ENCODE measurements at regions not wholly inside any gene's neighbourhood (a gene's known extent, or its start where the extent isn't known, plus 50 kb on each side); places are given as distances from the start of the nearest gene placed in this dataset.

DNA sequence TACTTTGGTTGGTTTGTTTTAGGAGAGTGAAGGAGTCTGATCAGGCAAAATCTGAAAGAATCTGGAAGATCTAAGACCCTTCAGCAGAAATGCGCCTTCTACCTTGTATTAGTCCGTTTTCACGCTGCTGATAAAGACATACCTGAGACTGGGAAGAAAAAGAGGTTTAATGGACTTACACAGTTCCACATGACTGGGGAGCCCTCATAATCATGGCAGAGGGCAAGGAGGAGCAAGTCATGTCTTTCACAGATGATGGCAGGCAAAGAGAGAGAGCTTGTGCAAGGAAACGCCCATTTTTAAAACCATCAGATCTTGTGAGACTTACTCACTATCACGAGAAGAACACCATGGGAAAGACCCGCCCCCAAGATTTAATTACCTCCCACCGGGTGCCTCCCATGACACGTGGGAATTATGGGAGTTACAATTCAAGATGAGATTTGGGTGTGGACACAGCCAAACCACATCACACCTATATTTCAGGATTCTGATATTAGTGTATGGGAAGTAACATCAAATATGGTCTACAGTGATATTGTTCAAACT is 99.3 kb downstream of the GLUL start:
- Mint-ChIP-seq H3K9me3 (peaks cover 0 to 4% (median 0%) of the 10 kb centered on the region in 7 donors), H3K27me3 (peaks cover 5% of the 10 kb centered on the region), H3K36me3 (no peaks in the 10 kb centered on the region), H3K27ac (no peak overlapping the region), H3K4me1 (peaks cover 0 to 5% (median 1%) of the 10 kb centered on the region in 4 donors), H3K4me3 (no peak overlapping the region)
- DNase-seq (no peak), ATAC-seq (ENCODE audit: low read depth in 2 of 2) (no peak)
- Histone ChIP-seq H3K9me3 (ENCODE audit: control insufficient read depth in 2 of 2, low read length in 2 of 2) (no peaks in the 10 kb centered on the region), H3K27me3 (ENCODE audit: control insufficient read depth, insufficient read depth, low read length) (no peaks in the 10 kb centered on the region), H3K27ac (ENCODE audit: insufficient read depth, low read length, poor library complexity, severe bottlenecking) (no peak overlapping the region), H3K4me1 (ENCODE audit: control insufficient read depth, insufficient read depth, low read length, poor library complexity, severe bottlenecking) (no peaks in the 10 kb centered on the region), H3K36me3 (ENCODE audit: control insufficient read depth, insufficient read depth, low read length) (no peaks in the 10 kb centered on the region), H3K4me3 (ENCODE audit: low read depth, low read length) (no peak overlapping the region)

DNA sequence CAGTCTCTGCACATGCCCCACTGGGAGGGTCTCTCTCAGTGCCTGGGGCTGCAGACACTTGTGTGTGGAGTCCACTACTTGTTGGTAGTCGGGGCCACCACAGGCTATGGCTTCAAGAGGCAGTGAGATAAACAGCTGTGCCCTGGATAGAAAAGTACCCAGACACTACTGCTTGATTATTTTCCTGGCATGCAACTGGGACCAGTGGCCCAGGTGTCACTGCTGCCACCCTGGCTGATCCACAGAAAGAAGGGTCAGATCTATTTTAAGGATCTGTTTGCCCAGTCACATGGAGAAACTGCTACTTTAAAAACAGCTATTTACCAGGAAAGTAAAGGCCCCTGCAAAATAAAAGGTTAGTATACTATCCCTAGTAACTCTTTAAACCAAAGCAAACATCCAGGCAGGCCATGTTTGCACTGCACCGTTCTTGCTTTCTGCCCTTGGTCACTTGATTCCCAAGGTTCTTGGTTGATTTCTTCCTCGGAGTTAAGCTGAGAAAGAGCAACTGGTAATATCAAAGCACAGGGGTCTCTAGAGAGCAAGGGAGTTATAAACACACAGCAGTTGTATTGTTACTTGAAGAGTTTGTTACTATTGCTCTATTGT is 99.9 kb downstream of the GLUL start:
- ATAC-seq (ENCODE audit: low read depth in 2 of 2) (no peak), DNase-seq (no peak)
- Mint-ChIP-seq H3K4me3 (no peak overlapping the region), H3K36me3 (no peaks in the 10 kb centered on the region), H3K4me1 (peaks cover 0 to 5% (median 1%) of the 10 kb centered on the region in 4 donors), H3K9me3 (peaks cover 0 to 4% (median 0%) of the 10 kb centered on the region in 7 donors), H3K27me3 (peaks cover 5% of the 10 kb centered on the region), H3K27ac (no peak overlapping the region)
- no peak overlapping the region for H3K4me3 ChIP-seq (ENCODE audit: low read depth, low read length)
- no peaks in the 10 kb centered on the region for H3K36me3 ChIP-seq (ENCODE audit: control insufficient read depth, insufficient read depth, low read length)
- no peaks in the 10 kb centered on the region for H3K4me1 ChIP-seq (ENCODE audit: control insufficient read depth, insufficient read depth, low read length, poor library complexity, severe bottlenecking)
- H3K27ac ChIP-seq (ENCODE audit: insufficient read depth, low read length, poor library complexity, severe bottlenecking) = no peak overlapping the region
- H3K9me3 ChIP-seq (ENCODE audit: control insufficient read depth in 2 of 2, low read length in 2 of 2) = no peaks in the 10 kb centered on the region
- no peaks in the 10 kb centered on the region for H3K27me3 ChIP-seq (ENCODE audit: control insufficient read depth, insufficient read depth, low read length)

DNA sequence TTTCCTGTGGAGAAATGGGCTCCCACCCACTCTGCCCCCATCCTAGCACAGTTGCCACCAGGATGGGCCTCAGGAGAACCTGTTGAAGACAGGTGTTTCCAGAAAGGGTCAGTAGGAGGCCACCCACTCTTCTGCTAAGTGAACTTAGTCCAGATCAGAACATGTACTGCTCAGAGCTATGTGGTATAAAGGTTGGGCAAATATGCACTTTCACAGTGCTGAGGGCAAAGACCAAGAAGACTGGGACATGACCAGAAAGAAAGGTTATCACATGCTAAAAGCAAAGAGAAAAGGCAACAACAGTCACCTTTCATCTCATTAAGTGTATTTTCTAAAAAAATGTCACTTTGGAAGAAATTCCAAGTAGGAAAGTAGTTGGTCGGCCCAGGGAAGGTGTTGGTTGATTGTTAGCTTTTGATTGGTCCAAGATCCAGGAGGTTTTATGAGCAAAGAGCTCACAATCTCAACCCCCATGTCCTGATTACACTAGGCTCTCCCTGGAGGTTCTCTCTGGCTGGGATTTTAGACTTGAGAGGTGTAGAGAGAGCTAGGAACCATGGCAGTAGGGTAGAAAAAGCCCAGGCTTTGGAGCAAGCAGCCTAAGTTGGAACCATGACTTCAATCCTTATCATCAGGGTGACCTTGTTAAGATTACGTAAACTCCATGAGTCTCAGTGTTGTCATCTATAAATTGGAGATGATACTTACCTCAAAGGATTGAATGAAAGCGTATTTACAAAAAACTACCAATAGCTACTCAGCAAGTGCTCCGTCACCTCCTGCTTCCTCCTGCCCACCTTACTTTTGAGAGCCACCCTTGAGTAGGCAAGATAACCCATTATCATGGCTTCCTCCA is 102.6 kb downstream of the GLUL start:
- Mint-ChIP-seq H3K27ac (no peak overlapping the region), H3K27me3 (peaks cover 5% of the 10 kb centered on the region), H3K4me3 (no peak overlapping the region), H3K36me3 (peaks cover 4% of the 10 kb centered on the region), H3K9me3 (peaks cover 0 to 3% (median 0%) of the 10 kb centered on the region in 7 donors), H3K4me1 (peaks cover 0 to 2% (median 0%) of the 10 kb centered on the region in 4 donors)
- H3K9me3 ChIP-seq (ENCODE audit: control insufficient read depth in 2 of 2, low read length in 2 of 2) = no peaks in the 10 kb centered on the region
- H3K27me3 ChIP-seq (ENCODE audit: control insufficient read depth, insufficient read depth, low read length) = no peaks in the 10 kb centered on the region
- no peak overlapping the region for H3K4me3 ChIP-seq (ENCODE audit: low read depth, low read length)
- H3K36me3 ChIP-seq (ENCODE audit: control insufficient read depth, insufficient read depth, low read length) = no peaks in the 10 kb centered on the region
- H3K27ac ChIP-seq (ENCODE audit: insufficient read depth, low read length, poor library complexity, severe bottlenecking) = no peak overlapping the region
- no peaks in the 10 kb centered on the region for H3K4me1 ChIP-seq (ENCODE audit: control insufficient read depth, insufficient read depth, low read length, poor library complexity, severe bottlenecking)
- no peak for DNase-seq
- ATAC-seq (ENCODE audit: low read depth in 2 of 2) = no peak

DNA sequence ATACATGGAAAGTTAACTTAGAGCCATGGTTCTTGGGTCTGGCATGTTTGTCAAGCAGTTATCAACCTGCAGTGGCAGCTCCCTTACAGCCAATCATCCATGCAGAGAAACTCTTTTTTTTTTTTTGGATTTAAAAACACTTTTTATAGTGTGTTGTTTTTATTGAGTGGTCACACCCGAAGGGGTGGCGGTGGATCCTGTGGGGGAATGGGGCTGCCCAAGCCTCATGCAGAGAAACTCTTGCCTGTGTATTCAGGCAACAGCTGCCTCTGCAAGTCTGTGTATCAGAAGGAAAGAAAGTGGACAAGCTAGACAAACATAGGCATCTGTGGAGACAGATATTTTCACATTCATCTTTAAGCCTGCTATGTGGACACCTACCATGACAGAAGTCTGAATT is 104.8 kb downstream of the GLUL start:
- H3K36me3 Mint-ChIP-seq = peaks cover 4% of the 10 kb centered on the region
- H3K27ac Mint-ChIP-seq = no peak overlapping the region
- no peak overlapping the region for H3K27ac ChIP-seq (ENCODE audit: insufficient read depth, low read length, poor library complexity, severe bottlenecking)
- H3K4me1 ChIP-seq (ENCODE audit: control insufficient read depth, insufficient read depth, low read length, poor library complexity, severe bottlenecking) = no peaks in the 10 kb centered on the region
- no peak for DNase-seq
- no peaks in the 10 kb centered on the region for H3K27me3 Mint-ChIP-seq
- no peak overlapping the region for H3K4me3 Mint-ChIP-seq
- peaks cover 0 to 5% (median 0%) of the 10 kb centered on the region in 4 donors for H3K4me1 Mint-ChIP-seq
- H3K4me3 ChIP-seq (ENCODE audit: low read depth, low read length) = no peak overlapping the region
- H3K9me3 Mint-ChIP-seq = peaks cover 0 to 1% (median 0%) of the 10 kb centered on the region in 7 donors
- no peak for ATAC-seq (ENCODE audit: low read depth in 2 of 2)
- H3K9me3 ChIP-seq (ENCODE audit: control insufficient read depth in 2 of 2, low read length in 2 of 2) = no peaks in the 10 kb centered on the region
- no peaks in the 10 kb centered on the region for H3K27me3 ChIP-seq (ENCODE audit: control insufficient read depth, insufficient read depth, low read length)
- H3K36me3 ChIP-seq (ENCODE audit: control insufficient read depth, insufficient read depth, low read length) = no peaks in the 10 kb centered on the region

DNA sequence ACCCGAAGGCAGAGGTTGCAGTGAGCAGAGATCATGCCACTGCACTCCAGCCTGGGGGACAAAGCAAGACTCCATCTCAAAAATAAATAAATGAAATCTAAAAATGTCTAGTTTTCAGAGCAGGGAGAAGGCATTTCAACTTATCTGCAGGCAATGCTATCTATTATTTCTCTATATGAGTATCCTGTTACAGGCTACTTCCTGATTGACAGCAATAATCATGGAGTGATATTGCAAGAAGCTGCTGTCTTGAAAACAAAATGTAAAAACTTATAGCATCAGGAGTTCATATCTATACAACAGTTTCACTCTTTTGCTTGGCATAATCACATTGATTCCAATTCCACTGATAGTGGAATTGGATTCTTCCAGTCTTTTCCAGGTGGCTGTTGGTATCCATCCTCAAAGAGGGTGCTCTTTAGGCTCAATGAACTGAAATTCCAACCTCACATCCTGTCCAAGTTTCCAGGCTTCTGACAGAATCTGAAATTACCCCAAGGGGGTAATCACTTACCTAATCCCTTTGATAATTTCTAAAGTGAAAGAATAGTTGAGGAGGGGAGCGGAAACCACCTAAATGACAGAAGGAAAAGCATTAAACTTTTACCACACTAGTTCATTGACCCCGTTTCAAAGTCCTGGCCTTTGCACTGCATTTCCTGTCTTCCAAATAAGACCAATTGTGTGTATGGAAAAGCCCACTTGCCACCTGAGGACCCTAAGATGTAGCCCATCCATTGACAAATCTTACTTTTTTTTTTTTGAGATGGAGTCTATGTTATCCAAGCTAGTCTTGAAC is 107.6 kb downstream of the GLUL start:
- Mint-ChIP-seq H3K36me3 (peaks cover 4% of the 10 kb centered on the region), H3K27me3 (no peaks in the 10 kb centered on the region), H3K27ac (no peak overlapping the region), H3K9me3 (no peaks in the 10 kb centered on the region), H3K4me3 (no peak overlapping the region), H3K4me1 (peaks cover 0 to 5% (median 0%) of the 10 kb centered on the region in 4 donors)
- Histone ChIP-seq H3K27me3 (ENCODE audit: control insufficient read depth, insufficient read depth, low read length) (no peaks in the 10 kb centered on the region), H3K9me3 (ENCODE audit: control insufficient read depth in 2 of 2, low read length in 2 of 2) (no peaks in the 10 kb centered on the region), H3K4me3 (ENCODE audit: low read depth, low read length) (no peak overlapping the region), H3K27ac (ENCODE audit: insufficient read depth, low read length, poor library complexity, severe bottlenecking) (no peak overlapping the region), H3K36me3 (ENCODE audit: control insufficient read depth, insufficient read depth, low read length) (no peaks in the 10 kb centered on the region), H3K4me1 (ENCODE audit: control insufficient read depth, insufficient read depth, low read length, poor library complexity, severe bottlenecking) (no peaks in the 10 kb centered on the region)
- no peak for ATAC-seq (ENCODE audit: low read depth in 2 of 2)
- DNase-seq = no peak

DNA sequence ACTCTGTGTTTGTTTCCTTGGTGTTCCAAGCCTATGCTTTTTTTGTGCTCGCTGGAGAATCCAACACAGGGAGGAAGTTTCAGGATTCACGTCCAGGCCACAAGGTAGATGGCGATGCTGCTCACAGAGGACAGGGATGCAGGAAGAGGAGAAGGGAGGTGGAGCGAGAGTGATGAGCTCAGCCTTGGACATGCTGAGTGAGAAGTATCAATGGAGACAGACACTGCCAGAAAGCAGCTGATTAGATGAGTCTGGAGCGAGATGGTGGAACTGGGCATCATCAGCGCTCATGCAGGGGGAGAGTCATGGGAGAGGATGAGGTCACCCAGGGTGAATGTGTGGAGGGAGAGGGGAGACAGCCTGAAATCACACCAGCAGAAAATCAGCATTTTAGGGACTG is 110.0 kb downstream of the GLUL start:
- no peak overlapping the region for H3K4me3 Mint-ChIP-seq
- no peaks in the 10 kb centered on the region for H3K27me3 Mint-ChIP-seq
- peak overlapping the region in 2 of 3 donors; percentile 6 to 56 for H3K27ac Mint-ChIP-seq
- Histone ChIP-seq H3K27ac (ENCODE audit: insufficient read depth, low read length, poor library complexity, severe bottlenecking) (no peak overlapping the region), H3K4me1 (ENCODE audit: control insufficient read depth, insufficient read depth, low read length, poor library complexity, severe bottlenecking) (no peaks in the 10 kb centered on the region), H3K36me3 (ENCODE audit: control insufficient read depth, insufficient read depth, low read length) (no peaks in the 10 kb centered on the region), H3K9me3 (ENCODE audit: control insufficient read depth in 2 of 2, low read length in 2 of 2) (no peaks in the 10 kb centered on the region), H3K27me3 (ENCODE audit: control insufficient read depth, insufficient read depth, low read length) (no peaks in the 10 kb centered on the region), H3K4me3 (ENCODE audit: low read depth, low read length) (no peak overlapping the region)
- ATAC-seq (ENCODE audit: low read depth in 2 of 2) (no peak), DNase-seq (no peak)
- H3K36me3 Mint-ChIP-seq = peaks cover 4% of the 10 kb centered on the region
- peaks cover 0 to 3% (median 0%) of the 10 kb centered on the region in 7 donors for H3K9me3 Mint-ChIP-seq
- peaks cover 0 to 5% (median 0%) of the 10 kb centered on the region in 4 donors for H3K4me1 Mint-ChIP-seq

DNA sequence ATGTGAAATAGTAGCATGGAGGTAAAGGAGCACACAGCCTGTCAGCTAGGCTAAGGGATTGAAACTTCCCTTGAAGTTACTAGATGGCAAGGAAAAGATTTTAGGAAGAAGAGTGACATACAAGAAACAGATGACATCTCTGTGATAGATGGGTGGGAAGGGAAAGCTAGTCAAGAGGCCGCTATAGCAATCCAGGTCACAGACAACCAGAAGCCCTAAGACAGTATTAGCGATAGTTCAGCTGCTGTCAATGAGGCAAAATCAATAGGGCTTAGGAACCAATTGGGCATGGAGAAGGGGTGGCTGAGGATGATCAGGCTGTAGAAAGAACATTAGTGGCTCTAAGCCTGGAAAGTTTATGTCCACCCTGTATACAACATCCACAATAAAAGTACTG is 111.1 kb downstream of the GLUL start:
- no peak overlapping the region for H3K27ac Mint-ChIP-seq

More for the DNA sequence above, 111.1 kb downstream of the GLUL start:
- H3K4me3 ChIP-seq (ENCODE audit: low read depth, low read length) = no peak overlapping the region
- no peaks in the 10 kb centered on the region for H3K27me3 ChIP-seq (ENCODE audit: control insufficient read depth, insufficient read depth, low read length)
- Mint-ChIP-seq H3K4me3 (no peak overlapping the region), H3K4me1 (peaks cover 0 to 5% (median 0%) of the 10 kb centered on the region in 4 donors), H3K36me3 (peaks cover 4% of the 10 kb centered on the region), H3K9me3 (peaks cover 0 to 3% (median 0%) of the 10 kb centered on the region in 7 donors), H3K27me3 (no peaks in the 10 kb centered on the region)
- ATAC-seq (ENCODE audit: low read depth in 2 of 2) (no peak), DNase-seq (no peak)
- no peaks in the 10 kb centered on the region for H3K9me3 ChIP-seq (ENCODE audit: control insufficient read depth in 2 of 2, low read length in 2 of 2)
- no peaks in the 10 kb centered on the region for H3K36me3 ChIP-seq (ENCODE audit: control insufficient read depth, insufficient read depth, low read length)
- H3K27ac ChIP-seq (ENCODE audit: insufficient read depth, low read length, poor library complexity, severe bottlenecking) = no peak overlapping the region
- H3K4me1 ChIP-seq (ENCODE audit: control insufficient read depth, insufficient read depth, low read length, poor library complexity, severe bottlenecking) = no peaks in the 10 kb centered on the region
